Activated CD4-positive, alpha-beta T cell treated with anti-CD3 and anti-CD28 coated beads, Interleukin-2, amount 50 U/mL, for 1 hour (primary cell): ENCODE measurements at regions not wholly inside any gene's neighbourhood (a gene's known extent, or its start where the extent isn't known, plus 50 kb on each side); places are given as distances from the start of the nearest gene placed in this dataset.

Source experiments
- DNase-seq: peaks from one replicate; pipeline ENCODE4 v3.0.0-alpha.2; 2020

GRCh38 chr12:132392389-132393244, 63.2 kb upstream of the GALNT9 start:
- no peak for DNase-seq

DNA sequence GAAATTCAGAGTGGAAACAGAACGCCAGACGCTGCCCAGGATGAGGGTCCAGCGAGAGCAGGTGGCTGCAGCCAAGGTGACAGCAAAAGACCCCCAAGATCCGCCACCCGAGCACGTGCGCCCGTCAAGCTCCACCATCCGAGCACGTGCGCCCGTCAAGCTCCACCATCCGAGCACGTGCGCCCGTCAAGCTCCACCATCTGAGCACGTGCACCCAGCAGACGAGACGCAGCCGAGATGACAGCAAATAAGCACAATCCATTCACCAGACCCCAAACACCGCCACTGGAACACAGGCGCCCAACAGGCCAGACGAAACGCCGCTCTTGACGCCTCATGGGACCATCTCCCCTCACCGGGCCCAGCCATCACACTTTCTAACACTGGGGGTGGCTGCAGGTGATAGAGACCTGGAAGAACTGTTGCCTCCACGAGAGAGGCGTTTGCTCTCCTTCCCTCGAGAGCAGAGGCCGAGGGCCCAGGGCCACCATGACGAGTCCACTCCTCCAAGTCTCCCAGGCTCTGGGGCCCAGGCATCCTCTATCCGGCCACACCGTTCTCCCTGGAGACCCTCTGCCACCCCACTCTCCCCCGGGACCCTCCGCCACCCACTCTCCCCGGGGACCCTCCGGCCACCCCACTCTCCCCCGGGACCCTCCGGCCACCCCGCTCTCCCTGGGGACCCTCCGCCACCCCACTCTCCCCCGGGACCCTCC, 62.1 kb upstream of the GALNT9 start:
- no peak for DNase-seq

GRCh38 chr12:132390287-132391076, 61.1 kb upstream of the GALNT9 start:
- no peak for DNase-seq

DNA sequence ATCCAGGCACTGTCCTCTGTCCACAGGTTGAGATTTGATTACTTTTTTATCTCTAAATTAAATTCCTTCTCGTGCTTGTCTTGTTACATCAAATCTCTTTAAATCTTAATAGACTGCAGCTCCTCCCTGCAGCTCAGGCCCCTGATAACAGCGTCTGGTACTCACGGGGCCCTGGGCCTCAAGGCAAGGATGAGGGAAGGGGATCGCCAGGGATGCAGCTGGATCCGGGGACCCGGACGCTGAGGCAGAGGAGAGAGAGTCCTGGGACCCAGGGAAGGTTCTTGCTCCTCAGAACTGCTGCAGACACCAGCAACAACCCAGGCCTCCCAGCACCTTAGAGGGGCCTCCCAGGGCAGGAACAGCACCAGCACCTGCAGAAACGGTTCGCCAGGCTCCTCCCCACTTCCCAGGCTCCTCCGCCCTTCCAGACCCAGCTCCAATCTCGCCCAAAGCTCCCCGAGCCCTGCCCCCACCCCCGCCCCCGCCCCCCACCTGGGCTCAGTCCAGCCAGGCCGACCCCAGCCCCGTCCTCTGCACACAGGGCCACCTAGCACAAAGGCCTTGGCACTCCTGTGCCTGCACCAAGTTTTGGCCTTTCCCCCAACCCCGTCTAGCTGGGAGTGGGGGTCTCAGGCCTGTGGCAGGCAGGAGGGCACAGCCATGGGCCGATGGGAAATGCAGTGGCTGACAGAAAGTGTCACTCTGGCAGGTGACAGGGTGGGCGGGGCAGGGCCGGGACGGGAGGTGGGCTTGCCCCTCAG, 60.3 kb upstream of the GALNT9 start:
- no peak for DNase-seq

GRCh38 chr12:132389026-132389425, 59.6 kb upstream of the GALNT9 start:
- DNase-seq: no peak

GRCh38 chr12:132388379-132389015, 59.1 kb upstream of the GALNT9 start:
- no peak for DNase-seq

DNA sequence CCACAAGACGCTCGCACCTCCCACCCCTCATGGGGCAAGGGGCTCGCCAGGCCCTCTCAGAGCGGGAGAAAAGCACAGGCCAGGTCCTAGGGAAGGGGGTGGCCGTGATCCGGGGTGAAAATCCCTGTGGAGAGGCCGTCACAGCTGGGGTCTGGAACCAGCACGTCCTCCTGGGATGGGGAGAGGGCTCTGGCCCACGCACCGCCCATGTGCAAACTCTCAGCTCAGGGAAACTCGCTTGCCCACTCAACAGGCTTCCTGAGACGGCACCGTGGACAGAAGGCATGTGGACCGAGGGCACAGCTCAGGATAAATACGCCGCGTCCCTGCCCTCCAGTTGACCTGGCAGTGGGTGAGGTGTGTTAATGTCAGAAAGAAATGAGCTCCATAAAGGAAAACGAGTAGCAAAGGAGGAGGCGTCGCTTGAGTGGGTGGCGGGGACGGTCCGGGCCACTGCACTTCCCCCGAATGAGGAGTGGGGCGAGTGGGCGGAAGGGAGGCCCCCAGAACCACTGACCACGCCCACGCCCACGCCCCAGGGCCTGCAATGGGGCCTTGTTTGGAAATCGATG, 57.6 kb upstream of the GALNT9 start:
- DNase-seq: no peak

DNA sequence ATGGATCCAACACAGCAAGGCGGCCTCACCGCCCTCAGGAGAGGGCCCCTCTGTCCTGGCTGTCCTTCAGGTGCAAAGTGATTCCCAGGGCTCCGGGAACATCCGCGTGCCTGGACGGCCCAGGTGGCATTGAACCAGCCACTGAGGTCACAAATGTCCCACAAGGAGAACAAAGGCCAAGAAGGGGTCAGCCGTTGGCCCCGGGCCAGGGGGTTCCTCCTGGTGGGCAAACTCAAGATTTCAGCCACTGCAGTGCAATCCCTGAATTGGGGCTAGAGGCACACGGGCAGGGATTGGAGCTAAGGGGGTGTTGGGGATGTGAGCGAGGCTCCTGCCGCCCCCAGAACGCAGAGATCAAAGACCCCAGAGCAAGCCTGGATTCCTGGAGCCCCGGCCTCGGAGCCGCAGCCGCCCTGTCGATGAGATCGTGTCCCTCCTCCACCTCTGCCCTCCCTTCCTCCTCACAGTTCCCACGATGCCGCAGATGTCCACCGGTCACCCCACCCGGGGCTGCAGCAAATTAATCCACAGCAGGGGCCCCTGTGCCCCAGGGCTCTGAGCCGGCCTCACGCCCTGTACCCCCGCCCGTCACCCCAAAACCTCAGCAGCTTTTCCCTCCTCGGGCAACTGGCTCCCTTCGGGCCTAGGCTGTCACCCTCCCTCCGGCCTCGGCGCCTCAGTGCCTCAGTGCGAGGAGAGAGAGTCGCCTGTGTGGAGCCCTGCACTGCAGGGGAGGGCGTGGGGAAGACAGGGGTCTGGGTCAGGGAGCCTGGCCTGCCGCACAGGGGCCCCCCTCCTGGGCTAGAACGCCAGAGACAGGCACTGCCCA, 56.7 kb upstream of the GALNT9 start:
- DNase-seq: no peak

GRCh38 chr12:132384916-132385774, 55.8 kb upstream of the GALNT9 start:
- DNase-seq: no peak

DNA sequence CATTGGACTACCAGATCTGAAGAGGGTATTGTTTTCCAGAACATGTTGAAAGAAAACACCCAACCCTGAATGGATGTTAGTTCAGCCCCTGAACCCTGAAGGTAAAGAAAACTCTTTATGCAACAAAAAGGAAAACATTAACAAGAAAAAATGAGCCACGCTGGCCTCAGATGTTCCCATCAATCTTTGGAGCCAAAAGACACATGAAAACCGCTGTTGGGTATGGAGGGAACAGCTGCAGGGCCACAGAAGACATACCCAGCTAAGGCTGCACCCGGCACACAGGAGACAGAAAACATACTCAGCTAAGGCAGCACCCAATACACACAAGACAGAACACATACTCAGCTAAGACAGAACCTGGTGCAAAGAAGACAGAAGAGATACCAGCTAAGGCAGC, 51.3 kb upstream of the GALNT9 start:
- DNase-seq: no peak

DNA sequence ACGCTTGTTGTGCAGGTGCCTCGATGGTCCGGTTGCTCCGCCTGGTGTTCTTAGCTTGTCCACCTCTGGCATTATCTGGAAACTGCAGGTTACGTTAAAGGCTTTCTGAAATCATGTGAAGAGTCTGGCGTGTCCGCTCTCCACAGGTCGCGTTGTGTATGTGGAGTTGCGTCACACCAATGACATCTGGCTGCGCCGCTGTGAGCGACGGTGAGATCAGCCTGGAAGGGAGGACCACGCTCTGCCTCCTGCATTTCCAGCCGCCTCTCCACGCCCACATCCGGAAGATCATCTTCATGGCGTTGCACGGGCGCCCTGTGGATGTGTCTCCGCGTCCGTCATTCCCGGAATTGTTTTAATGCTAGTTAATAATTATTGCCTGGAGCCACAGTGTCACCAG, 50.6 kb upstream of the GALNT9 start:
- DNase-seq: no peak

GRCh38 chr12:132379576-132379975, 50.2 kb upstream of the GALNT9 start:
- no peak for DNase-seq
